Stimulated activated naive B cell treated with anti-CD40 and anti-IgM and Interleukin-4, amounts not matched to agents 10 μg/mL and 1 μg/mL and 100 μg/mL, for 72 hours (primary cell): ENCODE measurements at regions not wholly inside any gene's neighbourhood (a gene's known extent, or its start where the extent isn't known, plus 50 kb on each side); places are given as distances from the start of the nearest gene placed in this dataset.
A peak's percentile ranks its signal among the peaks of the same experiment; 100 is the strongest.
"Not testable (repeated sequence)": the region's sequence is repeated elsewhere in the genome, so short reads cannot be mapped to it uniquely, and the experiment has no call there.

Experiments
- ATAC-seq, 2 donors: fragments of 150-1000 bp; cut with Tn5 transposase; replicated peaks; 2 replicates each; pipeline ENCODE4 v1.10.0; 2021; ENCODE audit warnings: moderate library complexity in 1 of 2
- DNase-seq: peaks from one replicate; pipeline ENCODE4 v3.0.0; 2021
- H3K27ac Mint-ChIP-seq: one replicate; pipeline ENCODE4 v1.8.0; 2022; ENCODE audit warnings: mild to moderate bottlenecking, mixed read lengths
- H3K27me3 Mint-ChIP-seq, 2 donors: one replicate each; pipeline ENCODE4 v1.8.0; 2022; ENCODE audit warnings: mixed read lengths in 2 of 2
- H3K36me3 Mint-ChIP-seq, 2 donors: one replicate each; pipeline ENCODE4 v1.8.0; 2022; ENCODE audit warnings: mixed read lengths in 2 of 2, mild to moderate bottlenecking in 1 of 2
- H3K4me1 Mint-ChIP-seq, 2 donors: one replicate each; pipeline ENCODE4 v1.8.0; 2022; ENCODE audit warnings: mixed read lengths in 2 of 2, mild to moderate bottlenecking in 1 of 2
- H3K4me3 Mint-ChIP-seq, 2 donors: one replicate each; pipeline ENCODE4 v1.8.0; 2022; ENCODE audit warnings: mild to moderate bottlenecking in 2 of 2, mixed read lengths in 2 of 2, moderate library complexity in 1 of 2
- H3K9me3 Mint-ChIP-seq, 2 donors: one replicate each; pipeline ENCODE4 v1.8.0; 2022; ENCODE audit warnings: mixed read lengths in 2 of 2, mild to moderate bottlenecking in 1 of 2

GRCh38 chr17:74134234-74134633 is 69.2 kb upstream of the RPL38 start:
- H3K27ac Mint-ChIP-seq, H3K9me3 Mint-ChIP-seq: not testable (repeated sequence)

GRCh38 chr17:74134991-74135390 is 68.5 kb upstream of the RPL38 start:
- ATAC-seq: no peak
- Mint-ChIP-seq H3K27me3 (peaks cover 43 to 61% of the 10 kb centered on the region in 2 donors), H3K4me3 (no peak overlapping the region)

More at GRCh38 chr17:74134234-74134633, 69.2 kb upstream of the RPL38 start:
- not testable (repeated sequence) for H3K4me3 Mint-ChIP-seq, ATAC-seq, DNase-seq, H3K36me3 Mint-ChIP-seq, H3K4me1 Mint-ChIP-seq
- H3K27me3 Mint-ChIP-seq: peaks cover 43 to 61% of the 10 kb centered on the region in 2 donors

GRCh38 chr17:74135391-74136167 is 67.9 kb upstream of the RPL38 start:
- peaks cover 0 to 1% of the 10 kb centered on the region in 2 donors for H3K36me3 Mint-ChIP-seq
- peaks cover 43 to 61% of the 10 kb centered on the region in 2 donors for H3K27me3 Mint-ChIP-seq
- peaks cover 9 to 12% of the 10 kb centered on the region in 2 donors for H3K9me3 Mint-ChIP-seq
- H3K4me1 Mint-ChIP-seq: no peaks in the 10 kb centered on the region
- no peak for ATAC-seq
- DNase-seq: no peak
- H3K27ac Mint-ChIP-seq: no peak overlapping the region
- no peak overlapping the region for H3K4me3 Mint-ChIP-seq

More at GRCh38 chr17:74134991-74135390, 68.5 kb upstream of the RPL38 start:
- H3K4me1 Mint-ChIP-seq: no peaks in the 10 kb centered on the region
- no peak for DNase-seq
- H3K9me3 Mint-ChIP-seq: peaks cover 7 to 9% of the 10 kb centered on the region in 2 donors
- peaks cover 0 to 1% of the 10 kb centered on the region in 2 donors for H3K36me3 Mint-ChIP-seq
- H3K27ac Mint-ChIP-seq: no peak overlapping the region

- Mint-ChIP-seq H3K4me3 (no peak overlapping the region), H3K9me3 (peaks cover 14 to 17% of the 10 kb centered on the region in 2 donors), H3K27ac (no peak overlapping the region), H3K27me3 (peaks cover 32 to 46% of the 10 kb centered on the region in 2 donors), H3K4me1 (no peaks in the 10 kb centered on the region), H3K36me3 (peaks cover 0 to 1% of the 10 kb centered on the region in 2 donors)
- no peak for ATAC-seq
- no peak for DNase-seq
Measured at GRCh38 chr17:74137416-74137815, 66.1 kb upstream of the RPL38 start.

- H3K27ac Mint-ChIP-seq: peak overlapping the region; percentile 10
Measured at GRCh38 chr17:74139120-74139519, 64.4 kb upstream of the RPL38 start.

GRCh38 chr17:74140282-74140681 is 63.2 kb upstream of the RPL38 start:
- peaks cover 16 to 24% of the 10 kb centered on the region in 2 donors for H3K27me3 Mint-ChIP-seq
- H3K36me3 Mint-ChIP-seq: peaks cover 0 to 3% of the 10 kb centered on the region in 2 donors
- no peak for ATAC-seq
- no peaks in the 10 kb centered on the region for H3K4me1 Mint-ChIP-seq
- H3K9me3 Mint-ChIP-seq: peaks cover 26 to 32% of the 10 kb centered on the region in 2 donors
- H3K4me3 Mint-ChIP-seq: no peak overlapping the region
- no peak overlapping the region for H3K27ac Mint-ChIP-seq
- no peak for DNase-seq

More at GRCh38 chr17:74139120-74139519, 64.4 kb upstream of the RPL38 start:
- no peak for ATAC-seq
- peaks cover 24 to 27% of the 10 kb centered on the region in 2 donors for H3K9me3 Mint-ChIP-seq
- no peak for DNase-seq
- peaks cover 16 to 32% of the 10 kb centered on the region in 2 donors for H3K27me3 Mint-ChIP-seq
- no peak overlapping the region for H3K4me3 Mint-ChIP-seq
- peaks cover 0 to 3% of the 10 kb centered on the region in 2 donors for H3K36me3 Mint-ChIP-seq
- no peaks in the 10 kb centered on the region for H3K4me1 Mint-ChIP-seq

GRCh38 chr17:74141612-74142011 is 61.9 kb upstream of the RPL38 start:
- Mint-ChIP-seq H3K27me3 (peaks cover 21 to 28% of the 10 kb centered on the region in 2 donors), H3K27ac (no peak overlapping the region), H3K4me3 (no peak overlapping the region), H3K9me3 (peaks cover 29 to 32% of the 10 kb centered on the region in 2 donors), H3K36me3 (peaks cover 0 to 3% of the 10 kb centered on the region in 2 donors), H3K4me1 (no peaks in the 10 kb centered on the region)
- DNase-seq (no peak), ATAC-seq (no peak)

GRCh38 chr17:74143318-74143717 is 60.2 kb upstream of the RPL38 start:
- ATAC-seq, H3K4me3 Mint-ChIP-seq, DNase-seq, H3K27ac Mint-ChIP-seq, H3K4me1 Mint-ChIP-seq, H3K36me3 Mint-ChIP-seq: not testable (repeated sequence)
- Mint-ChIP-seq H3K9me3 (peaks cover 29 to 32% of the 10 kb centered on the region in 2 donors), H3K27me3 (peaks cover 21 to 22% of the 10 kb centered on the region in 2 donors)

- Mint-ChIP-seq H3K4me1 (no peaks in the 10 kb centered on the region), H3K27me3 (peaks cover 24 to 31% of the 10 kb centered on the region in 2 donors), H3K27ac (no peak overlapping the region), H3K4me3 (no peak overlapping the region), H3K9me3 (peaks cover 18 to 19% of the 10 kb centered on the region in 2 donors), H3K36me3 (peaks cover 0 to 2% of the 10 kb centered on the region in 2 donors)
- ATAC-seq (no peak), DNase-seq (no peak)
Measured at GRCh38 chr17:74145756-74146155, 57.7 kb upstream of the RPL38 start.

GRCh38 chr17:74146196-74146595 is 57.3 kb upstream of the RPL38 start:
- no peak for ATAC-seq
- Mint-ChIP-seq H3K27me3 (peaks cover 26 to 34% of the 10 kb centered on the region in 2 donors), H3K9me3 (peaks cover 16 to 17% of the 10 kb centered on the region in 2 donors), H3K4me1 (no peaks in the 10 kb centered on the region), H3K4me3 (no peak overlapping the region), H3K27ac (no peak overlapping the region), H3K36me3 (peaks cover 0 to 2% of the 10 kb centered on the region in 2 donors)
- DNase-seq: no peak

- H3K9me3 Mint-ChIP-seq: peaks cover 15 to 16% of the 10 kb centered on the region in 2 donors
- H3K4me3 Mint-ChIP-seq: no peak overlapping the region
- peaks cover 30 to 39% of the 10 kb centered on the region in 2 donors for H3K27me3 Mint-ChIP-seq
- H3K4me1 Mint-ChIP-seq: no peaks in the 10 kb centered on the region
- DNase-seq: no peak
- peaks cover 0 to 2% of the 10 kb centered on the region in 2 donors for H3K36me3 Mint-ChIP-seq
- no peak overlapping the region for H3K27ac Mint-ChIP-seq
- no peak for ATAC-seq
Measured at GRCh38 chr17:74147056-74147835, 56.2 kb upstream of the RPL38 start.

GRCh38 chr17:74147966-74148365 is 55.5 kb upstream of the RPL38 start:
- peaks cover 11 to 13% of the 10 kb centered on the region in 2 donors for H3K9me3 Mint-ChIP-seq
- ATAC-seq (no peak), DNase-seq (no peak)
- no peaks in the 10 kb centered on the region for H3K4me1 Mint-ChIP-seq
- H3K27ac Mint-ChIP-seq: no peak overlapping the region
- no peak overlapping the region for H3K4me3 Mint-ChIP-seq
- H3K36me3 Mint-ChIP-seq: peaks cover 0 to 2% of the 10 kb centered on the region in 2 donors
- peaks cover 30 to 39% of the 10 kb centered on the region in 2 donors for H3K27me3 Mint-ChIP-seq

- Mint-ChIP-seq H3K36me3 (peaks cover 0 to under 1% of the 10 kb centered on the region in 2 donors), H3K4me1 (no peaks in the 10 kb centered on the region), H3K27ac (no peak overlapping the region), H3K4me3 (no peak overlapping the region), H3K9me3 (peaks cover 9 to 10% of the 10 kb centered on the region in 2 donors), H3K27me3 (peaks cover 30 to 39% of the 10 kb centered on the region in 2 donors)
- no peak for DNase-seq
- no peak for ATAC-seq
Measured at GRCh38 chr17:74148446-74148845, 55.0 kb upstream of the RPL38 start.

GRCh38 chr17:74148901-74149596 is 54.4 kb upstream of the RPL38 start:
- DNase-seq (no peak), ATAC-seq (no peak)
- peaks cover 5 to 6% of the 10 kb centered on the region in 2 donors for H3K9me3 Mint-ChIP-seq
- H3K4me1 Mint-ChIP-seq: no peaks in the 10 kb centered on the region
- H3K27me3 Mint-ChIP-seq: peaks cover 30 to 39% of the 10 kb centered on the region in 2 donors
- H3K36me3 Mint-ChIP-seq: no peaks in the 10 kb centered on the region
- H3K4me3 Mint-ChIP-seq: no peak overlapping the region
- no peak overlapping the region for H3K27ac Mint-ChIP-seq
